AG09319 (cell line): ENCODE measurements at regions not wholly inside any gene's neighbourhood (a gene's known extent, or its start where the extent isn't known, plus 50 kb on each side); places are given as distances from the start of the nearest gene placed in this dataset.
A peak's percentile ranks its signal among the peaks of the same experiment; 100 is the strongest.

Experiments used
- DNase-seq: peaks from one replicate; pipeline ENCODE4 v3.0.0-alpha.2; 2010; ENCODE audit warnings: low read depth; ENCODE audit errors: extremely low read depth
- TF ChIP-seq, protein P1 (sequence below): IDR thresholded peaks from 2 replicates; pipeline ENCODE4 v1.5.1; 2011; ENCODE audit warnings: low read depth, mild to moderate bottlenecking, inconsistent platforms, low read length, moderate library complexity

DNA sequence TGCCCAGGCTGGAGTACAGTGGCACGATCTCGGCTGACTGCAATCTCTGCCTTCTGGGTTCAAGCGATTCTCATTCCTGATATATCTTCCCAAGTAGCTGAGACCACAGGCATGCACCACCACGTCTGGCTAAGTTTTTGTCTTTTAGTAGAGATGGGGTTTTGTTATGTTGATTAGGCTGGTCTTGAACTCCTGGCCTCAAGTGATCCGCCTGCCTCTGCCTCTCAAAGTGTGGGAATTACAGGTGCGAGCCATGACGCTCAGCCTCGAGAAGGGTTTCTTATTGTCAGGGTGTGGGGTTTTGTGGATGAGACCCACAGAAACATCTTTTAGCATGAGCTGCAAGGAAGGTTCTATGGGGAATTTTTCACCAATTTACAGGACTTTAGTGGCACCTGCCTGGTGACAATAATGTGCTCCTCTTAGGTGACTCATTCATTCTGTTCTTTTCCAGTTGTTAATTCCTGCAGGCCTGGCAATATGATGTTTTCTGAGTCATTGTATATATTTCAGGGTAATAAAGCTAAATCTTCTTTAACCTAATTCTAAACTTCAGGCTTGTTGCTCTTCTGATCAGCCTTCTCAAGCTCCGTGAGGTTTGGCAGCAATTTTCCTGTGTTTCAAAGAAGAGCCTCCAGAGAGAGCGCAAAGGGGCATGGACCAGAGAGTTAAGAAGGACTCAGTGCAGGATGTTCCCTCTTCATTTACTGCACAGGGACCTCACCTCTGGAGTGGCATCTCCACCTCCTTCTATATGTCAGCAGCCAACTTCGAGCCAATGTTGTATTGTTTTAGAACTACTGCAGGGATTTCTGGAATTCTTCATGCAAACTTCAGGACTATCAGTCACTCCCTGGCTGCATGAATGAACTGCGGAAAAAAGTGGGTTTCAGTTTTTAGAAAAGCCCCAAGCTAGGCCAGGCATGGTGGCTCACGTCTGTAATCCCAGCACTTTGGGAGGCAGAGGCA, 77.8 kb upstream of the ZNF618 start:
- TF ChIP-seq, protein P1, sequence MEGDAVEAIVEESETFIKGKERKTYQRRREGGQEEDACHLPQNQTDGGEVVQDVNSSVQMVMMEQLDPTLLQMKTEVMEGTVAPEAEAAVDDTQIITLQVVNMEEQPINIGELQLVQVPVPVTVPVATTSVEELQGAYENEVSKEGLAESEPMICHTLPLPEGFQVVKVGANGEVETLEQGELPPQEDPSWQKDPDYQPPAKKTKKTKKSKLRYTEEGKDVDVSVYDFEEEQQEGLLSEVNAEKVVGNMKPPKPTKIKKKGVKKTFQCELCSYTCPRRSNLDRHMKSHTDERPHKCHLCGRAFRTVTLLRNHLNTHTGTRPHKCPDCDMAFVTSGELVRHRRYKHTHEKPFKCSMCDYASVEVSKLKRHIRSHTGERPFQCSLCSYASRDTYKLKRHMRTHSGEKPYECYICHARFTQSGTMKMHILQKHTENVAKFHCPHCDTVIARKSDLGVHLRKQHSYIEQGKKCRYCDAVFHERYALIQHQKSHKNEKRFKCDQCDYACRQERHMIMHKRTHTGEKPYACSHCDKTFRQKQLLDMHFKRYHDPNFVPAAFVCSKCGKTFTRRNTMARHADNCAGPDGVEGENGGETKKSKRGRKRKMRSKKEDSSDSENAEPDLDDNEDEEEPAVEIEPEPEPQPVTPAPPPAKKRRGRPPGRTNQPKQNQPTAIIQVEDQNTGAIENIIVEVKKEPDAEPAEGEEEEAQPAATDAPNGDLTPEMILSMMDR, result no peak
- no peak for DNase-seq

DNA sequence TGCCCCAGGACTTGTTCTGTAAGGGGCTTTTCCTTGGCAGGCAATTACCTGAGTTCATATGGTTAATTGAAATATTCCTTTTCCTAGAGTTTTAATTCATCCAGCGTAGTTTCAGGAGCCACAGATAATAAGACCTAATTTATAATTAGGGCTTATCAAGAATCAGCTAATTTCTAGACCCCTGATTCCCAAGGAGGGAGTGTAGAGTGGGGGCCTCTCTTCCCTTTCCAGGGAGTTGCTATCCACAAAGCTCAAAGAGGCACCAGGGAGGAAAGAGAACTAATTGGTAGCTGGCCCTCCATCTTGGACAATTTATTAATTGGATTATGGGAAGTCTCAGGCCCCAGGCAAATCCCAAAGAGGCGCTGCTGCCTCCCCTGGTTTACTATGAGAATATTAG, 75.8 kb upstream of the ZNF618 start:
- no peak for DNase-seq
- TF ChIP-seq, protein P1, result no peak

DNA sequence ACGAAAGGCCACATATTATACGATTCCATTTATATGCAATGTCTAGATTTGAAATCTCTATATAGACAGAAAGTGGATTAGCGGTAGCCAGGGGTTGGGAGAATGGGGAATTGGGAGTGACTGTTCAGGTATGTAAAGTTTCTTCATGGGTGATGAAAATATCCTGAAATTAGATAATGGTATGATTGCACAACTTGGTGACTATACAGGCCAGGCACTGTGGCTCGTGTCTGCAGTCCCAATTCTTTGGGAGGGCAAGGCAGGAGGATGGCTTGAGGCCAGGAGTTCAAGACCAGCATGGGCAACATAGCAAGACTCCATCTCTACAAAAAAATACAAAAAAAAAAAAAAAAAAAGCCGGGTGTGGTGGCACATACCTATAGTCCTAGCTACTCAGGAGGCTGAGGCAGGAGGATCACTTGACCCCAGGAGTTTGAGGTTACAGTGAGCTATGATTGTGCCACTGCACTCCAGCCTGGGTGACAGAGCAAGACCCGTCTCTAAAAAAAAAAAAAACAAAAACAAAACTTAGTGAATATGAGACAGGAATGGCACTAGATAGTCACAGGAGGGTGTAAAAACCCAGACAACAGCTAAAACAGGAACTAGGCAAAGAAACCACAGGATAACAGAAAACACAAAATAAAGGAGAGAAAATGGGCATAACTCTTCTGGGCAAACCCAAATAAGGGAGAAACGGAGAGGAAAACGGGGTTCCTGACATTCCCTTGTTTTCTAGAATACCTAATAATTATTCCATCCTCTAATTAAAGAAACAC, 72.1 kb upstream of the ZNF618 start:
- TF ChIP-seq, protein P1, result no peak
- DNase-seq, result no peak

DNA sequence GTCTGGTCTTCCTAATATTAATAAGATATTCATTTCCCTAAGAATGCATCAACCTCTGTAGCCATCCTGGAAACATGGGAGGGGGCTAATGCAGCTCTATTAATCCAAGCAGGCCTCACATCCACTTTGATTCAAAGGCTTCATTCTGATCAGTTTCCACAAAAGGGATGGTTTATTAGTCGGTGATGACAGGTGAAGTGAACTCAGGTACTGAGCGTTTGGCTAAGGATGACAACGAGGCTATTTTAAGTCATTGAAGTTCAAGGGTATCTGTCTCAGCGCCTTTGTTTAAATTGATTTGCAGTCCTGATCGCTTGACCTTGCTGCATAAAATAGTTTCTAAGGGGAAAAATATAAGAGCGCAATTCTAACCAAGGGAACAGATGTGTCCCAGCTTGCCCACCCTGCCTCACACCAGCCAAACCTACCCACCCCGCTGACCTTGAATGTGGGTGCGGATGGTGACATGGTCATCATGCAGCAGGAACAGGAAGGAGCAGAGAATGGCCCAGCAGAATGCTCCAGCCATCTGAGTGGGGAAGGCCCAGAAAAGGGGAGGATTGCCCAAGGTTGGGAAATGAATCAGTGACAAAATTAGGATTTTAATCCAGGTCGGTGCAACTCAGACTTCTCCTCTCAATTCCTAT, 70.5 kb upstream of the ZNF618 start:
- TF ChIP-seq, protein P1, result no peak
- DNase-seq, result no peak

DNA sequence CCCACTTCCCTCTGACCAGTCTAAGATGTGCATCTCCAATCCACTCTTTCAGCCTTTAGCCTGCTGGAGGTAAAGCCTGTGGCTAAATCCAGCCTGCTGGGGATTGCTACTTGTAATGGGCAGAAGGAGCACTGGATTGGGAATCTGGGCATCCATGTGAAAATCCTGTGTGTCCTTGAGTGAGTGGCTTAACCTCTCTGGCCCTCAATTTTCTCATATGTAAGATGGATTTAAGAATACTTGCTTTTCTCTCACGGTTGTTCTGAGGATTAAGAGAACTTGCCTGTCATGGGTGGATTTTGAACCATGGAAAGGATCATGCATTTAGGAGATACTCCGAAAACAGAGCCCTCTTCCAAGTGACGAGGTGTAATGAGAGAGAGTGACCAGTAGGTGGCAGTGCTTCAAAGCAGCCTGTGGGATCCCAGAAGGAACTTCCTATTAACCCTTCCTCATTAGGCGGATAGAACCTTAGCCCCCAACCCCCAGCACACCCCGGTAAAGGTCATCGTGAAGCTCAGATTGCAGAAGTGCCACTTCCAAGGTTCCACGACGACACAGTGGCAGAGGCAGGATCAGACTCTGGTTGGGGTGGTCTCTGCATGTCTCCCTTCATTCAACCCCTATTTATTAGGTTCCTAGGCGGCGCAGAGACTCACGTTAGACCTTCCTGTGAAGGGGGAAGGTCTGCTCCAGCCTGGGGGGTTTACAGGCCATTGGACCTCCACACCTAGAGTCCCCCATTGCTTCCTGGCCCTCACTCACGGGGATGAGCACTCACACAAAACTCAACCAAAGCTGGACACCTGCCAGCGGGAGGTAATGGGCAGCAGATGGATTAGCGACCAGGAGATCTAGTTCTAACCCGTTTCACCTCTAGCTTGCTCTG, 68.7 kb upstream of the ZNF618 start:
- peak; percentile 22 for DNase-seq
- TF ChIP-seq, protein P1, result peak; percentile 88

DNA sequence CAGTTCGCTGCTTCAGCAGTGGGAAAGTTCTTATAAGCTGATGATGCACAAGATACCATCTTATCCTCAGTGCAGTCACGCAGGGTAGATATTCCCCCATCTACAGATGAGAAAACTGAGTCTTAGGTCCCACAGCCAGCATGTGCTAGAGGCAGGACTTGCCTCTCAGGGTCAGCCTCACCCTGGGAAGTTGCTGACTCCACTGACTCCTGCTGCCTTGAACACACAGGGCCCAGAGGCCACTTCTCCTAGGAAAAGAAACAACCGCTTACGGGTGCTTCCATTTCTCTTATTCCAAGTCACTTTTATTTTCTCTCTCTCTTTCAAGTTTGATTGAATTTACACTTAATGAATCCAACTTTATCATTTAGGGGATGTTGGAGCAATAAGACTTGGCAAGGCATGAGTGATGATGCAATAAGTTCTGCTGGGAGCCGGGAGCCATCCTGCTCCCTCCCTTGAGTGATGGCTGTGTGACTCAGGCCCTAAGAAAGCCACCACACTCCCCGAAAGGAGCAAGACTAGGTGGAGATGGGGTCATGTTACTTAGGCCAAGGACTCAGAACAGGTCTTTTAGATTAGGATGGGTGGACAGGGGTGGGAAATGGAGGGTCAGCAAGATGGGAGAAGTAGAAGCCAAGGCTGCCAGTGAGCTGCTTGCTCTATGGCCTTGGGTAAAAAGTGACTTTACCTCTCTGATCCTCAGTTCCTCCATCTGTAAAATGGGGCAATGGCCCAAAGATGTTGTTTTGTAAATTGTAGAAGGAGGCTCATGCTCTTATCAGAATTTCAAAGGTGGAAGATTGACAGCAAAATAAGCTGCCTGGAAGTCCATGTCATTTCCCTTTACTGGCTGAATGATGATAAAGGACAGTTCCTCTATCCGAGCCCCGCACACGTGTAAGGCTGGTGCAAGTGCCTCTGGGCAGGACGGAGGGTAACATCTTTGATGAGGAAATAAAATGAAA, 67.4 kb upstream of the ZNF618 start:
- TF ChIP-seq, protein P1, result no peak

More for the DNA sequence above, 67.4 kb upstream of the ZNF618 start:
- DNase-seq, result peak; percentile 59
